Keratinocyte (primary cell): ENCODE measurements at regions not wholly inside any gene's neighbourhood (a gene's known extent, or its start where the extent isn't known, plus 50 kb on each side); places are given as distances from the start of the nearest gene placed in this dataset.

ENCODE experiments used
- DNase-seq: peaks from one replicate; pipeline ENCODE4 v3.0.0-alpha.2; 2011; ENCODE audit warnings: low read depth, missing footprints, low spot score
- FAIRE-seq: peaks from 2 replicates; lab custom pipeline; 2011; peaks lifted over from hg19 to GRCh38; lab: Jason Lieb, UNC
- H2AFZ ChIP-seq: 2 replicates; pipeline ENCODE4 v1.6.0; 2012; ENCODE audit warnings: low read length, control low read depth, inconsistent platforms; ENCODE audit not compliant: control insufficient read depth
- H3K27ac ChIP-seq: 2 replicates; pipeline ENCODE4 v1.5.1; 2011; ENCODE audit warnings: low read length; ENCODE audit not compliant: control insufficient read depth, insufficient read depth
- H3K27me3 ChIP-seq: 3 replicates; pipeline ENCODE4 v1.6.0; 2011; ENCODE audit warnings: low read length; ENCODE audit not compliant: control insufficient read depth, insufficient read depth; ENCODE audit errors: extremely low read depth
- H3K36me3 ChIP-seq, 2 experiments: 2 replicates in 1 of 2; 3 replicates in 1 of 2; pipeline ENCODE4 v1.5.1; 2011; ENCODE audit warnings: low read length in 2 of 2, mild to moderate bottlenecking in 1 of 2; ENCODE audit not compliant: control insufficient read depth in 2 of 2, insufficient read depth in 2 of 2; ENCODE audit errors: extremely low read depth in 1 of 2
- H3K4me1 ChIP-seq: 3 replicates; pipeline ENCODE4 v1.5.1; 2011; ENCODE audit warnings: low read length; ENCODE audit not compliant: control insufficient read depth, insufficient read depth; ENCODE audit errors: extremely low read depth
- H3K4me2 ChIP-seq: 3 replicates; pipeline ENCODE4 v1.6.0; 2011; ENCODE audit warnings: low read depth, low read length; ENCODE audit not compliant: control insufficient read depth, insufficient read depth; ENCODE audit errors: extremely low read depth
- H3K4me3 ChIP-seq, 3 experiments: fragments of 200-600 bp in 1 of 3; sonication (generic) in 1 of 3; 2 replicates in 2 of 3; 3 replicates in 1 of 3; pipeline ENCODE4 v1.5.1; 2011 to 2016; ENCODE audit warnings: low read length in 3 of 3, mild to moderate bottlenecking in 3 of 3, control low read depth in 2 of 3, inconsistent platforms in 1 of 3, low read depth in 1 of 3, mixed read lengths in 1 of 3, mixed run types in 1 of 3, moderate library complexity in 1 of 3; ENCODE audit not compliant: control insufficient read depth in 2 of 3, insufficient read depth in 2 of 3; ENCODE audit errors: extremely low read depth in 1 of 3
- H3K79me2 ChIP-seq: 2 replicates; pipeline ENCODE4 v1.6.0; 2012; ENCODE audit warnings: low read length; ENCODE audit not compliant: control insufficient read depth, insufficient read depth
- H3K9ac ChIP-seq: 3 replicates; pipeline ENCODE4 v1.6.0; 2011; ENCODE audit warnings: low read length; ENCODE audit not compliant: control insufficient read depth, insufficient read depth; ENCODE audit errors: extremely low read depth
- H3K9me1 ChIP-seq: 3 replicates; pipeline ENCODE4 v1.6.0; 2011; ENCODE audit warnings: low read length; ENCODE audit not compliant: control insufficient read depth, insufficient read depth; ENCODE audit errors: extremely low read depth
- H3K9me3 ChIP-seq: 2 replicates; pipeline ENCODE4 v1.5.1; 2012; ENCODE audit warnings: low read depth, low read length; ENCODE audit not compliant: control insufficient read depth
- H4K20me1 ChIP-seq: 3 replicates; pipeline ENCODE4 v1.6.0; 2011; ENCODE audit warnings: low read length; ENCODE audit not compliant: control insufficient read depth, insufficient read depth; ENCODE audit errors: extremely low read depth
- EZH2 ChIP-seq: IDR thresholded peaks from one replicate; pipeline ENCODE4 v1.6.1; 2012; ENCODE audit warnings: inconsistent platforms, mild to moderate bottlenecking, low read length, moderate library complexity
- dilution Hi-C: fragments of 300-500 bp; cut with MboI; formaldehyde crosslinking; loops from one replicate; pipeline ENCODE4 v1.7.0; 2020; ENCODE audit warnings: low sequenced_read_pairs; ENCODE audit not compliant: extremely low pct_ligation_motif_present
- TF ChIP-seq, protein P1 (sequence below), 3 experiments: IDR thresholded peaks in 1 of 3; conservative IDR thresholded peaks in 1 of 3; optimal IDR thresholded peaks in 1 of 3; 2 replicates in 2 of 3; 3 replicates in 1 of 3; pipeline versions ENCODE3 to v1.5.1; 2011; ENCODE audit warnings: low read length in 3 of 3, mild to moderate bottlenecking in 3 of 3, moderate library complexity in 2 of 3, control low read depth in 1 of 3, inconsistent platforms in 1 of 3; ENCODE audit not compliant: insufficient read depth in 2 of 3; ENCODE audit errors: extremely low read depth in 1 of 3

DNA sequence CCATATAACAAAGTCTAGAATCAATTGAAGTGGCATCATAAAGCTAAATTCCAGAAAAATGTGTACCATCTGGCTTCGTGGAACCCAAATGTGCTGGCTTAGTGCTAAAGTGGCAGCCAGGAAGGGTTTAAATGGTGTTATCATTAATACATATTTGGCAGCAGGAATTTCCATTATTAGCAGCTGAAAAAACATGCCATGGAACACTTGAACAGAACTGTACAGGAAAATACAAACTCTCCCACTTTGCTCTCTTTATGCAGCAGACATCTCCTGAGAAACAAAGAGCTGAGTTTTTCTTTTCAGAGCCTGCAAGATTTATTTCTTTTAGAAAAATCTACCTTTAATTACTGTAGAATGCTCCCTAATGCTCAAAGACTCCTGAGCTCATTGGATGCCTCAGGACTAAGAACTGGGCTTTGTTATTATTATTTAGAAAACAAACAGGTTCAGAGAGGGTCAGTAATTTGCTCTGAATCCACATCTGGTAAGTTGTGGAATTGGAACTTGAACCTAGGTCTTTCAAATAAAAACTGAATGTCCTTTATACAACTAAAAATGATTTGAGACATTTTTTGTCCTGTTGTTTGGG is 179.0 kb downstream of the LACC1 start:
- Histone ChIP-seq H3K4me2 (no peak overlapping the region), H3K4me1 (peaks cover 6% of the 10 kb centered on the region), H3K36me3 (no peaks in the 10 kb centered on the region), H3K4me3 (no peak overlapping the region), H3K9ac (no peak overlapping the region), H3K27me3 (no peaks in the 10 kb centered on the region), H3K27ac (no peak overlapping the region), H3K9me3 (no peaks in the 10 kb centered on the region), H3K9me1 (no peaks in the 10 kb centered on the region), H3K79me2 (no peaks in the 10 kb centered on the region), H2AFZ (no peak overlapping the region), H4K20me1 (no peaks in the 10 kb centered on the region)
- TF ChIP-seq EZH2 = no peak
- TF ChIP-seq, protein P1, sequence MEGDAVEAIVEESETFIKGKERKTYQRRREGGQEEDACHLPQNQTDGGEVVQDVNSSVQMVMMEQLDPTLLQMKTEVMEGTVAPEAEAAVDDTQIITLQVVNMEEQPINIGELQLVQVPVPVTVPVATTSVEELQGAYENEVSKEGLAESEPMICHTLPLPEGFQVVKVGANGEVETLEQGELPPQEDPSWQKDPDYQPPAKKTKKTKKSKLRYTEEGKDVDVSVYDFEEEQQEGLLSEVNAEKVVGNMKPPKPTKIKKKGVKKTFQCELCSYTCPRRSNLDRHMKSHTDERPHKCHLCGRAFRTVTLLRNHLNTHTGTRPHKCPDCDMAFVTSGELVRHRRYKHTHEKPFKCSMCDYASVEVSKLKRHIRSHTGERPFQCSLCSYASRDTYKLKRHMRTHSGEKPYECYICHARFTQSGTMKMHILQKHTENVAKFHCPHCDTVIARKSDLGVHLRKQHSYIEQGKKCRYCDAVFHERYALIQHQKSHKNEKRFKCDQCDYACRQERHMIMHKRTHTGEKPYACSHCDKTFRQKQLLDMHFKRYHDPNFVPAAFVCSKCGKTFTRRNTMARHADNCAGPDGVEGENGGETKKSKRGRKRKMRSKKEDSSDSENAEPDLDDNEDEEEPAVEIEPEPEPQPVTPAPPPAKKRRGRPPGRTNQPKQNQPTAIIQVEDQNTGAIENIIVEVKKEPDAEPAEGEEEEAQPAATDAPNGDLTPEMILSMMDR (optimal IDR thresholded peaks at IDR 0.05 in 1 of 3, IDR thresholded peaks at IDR 0.05 in 1 of 3, conservative IDR thresholded peaks at IDR 0.05 in 1 of 3; ENCODE audit: extremely low read depth in 1 of 3, insufficient read depth in 2 of 3, low read length in 3 of 3) = no peak
- dilution Hi-C loops = no loop called here
- FAIRE-seq (no peak), DNase-seq (no peak)

DNA sequence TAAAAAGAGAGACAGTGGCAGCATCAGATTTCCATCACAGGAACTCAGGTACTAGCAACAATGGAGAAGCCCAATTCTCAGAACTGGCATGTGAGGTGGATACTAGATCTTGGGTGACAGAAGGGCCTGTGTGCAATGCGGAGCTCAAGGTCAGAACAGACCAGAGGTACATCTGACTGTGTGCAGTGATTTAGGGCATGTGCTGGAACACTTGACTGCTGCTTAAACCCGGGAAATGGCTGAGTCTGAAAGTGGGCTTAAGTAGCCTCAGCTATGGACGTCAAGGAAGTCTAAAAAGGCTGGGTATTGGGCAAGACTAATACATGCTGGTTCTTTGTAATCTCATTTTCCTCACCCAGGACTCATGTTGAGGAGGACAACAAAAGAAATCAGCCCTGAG is 182.2 kb downstream of the LACC1 start:
- Histone ChIP-seq H3K9ac (no peak overlapping the region), H3K27ac (no peak overlapping the region), H3K4me3 (no peak overlapping the region), H3K27me3 (no peaks in the 10 kb centered on the region), H3K4me1 (no peaks in the 10 kb centered on the region), H3K36me3 (no peaks in the 10 kb centered on the region), H3K9me3 (no peaks in the 10 kb centered on the region), H3K9me1 (no peaks in the 10 kb centered on the region), H3K79me2 (no peaks in the 10 kb centered on the region), H3K4me2 (no peak overlapping the region), H2AFZ (no peak overlapping the region), H4K20me1 (no peaks in the 10 kb centered on the region)
- DNase-seq (no peak), FAIRE-seq (no peak)
- dilution Hi-C loops = no loop called here
- TF ChIP-seq, protein P1 (optimal IDR thresholded peaks at IDR 0.05 in 1 of 3, IDR thresholded peaks at IDR 0.05 in 1 of 3, conservative IDR thresholded peaks at IDR 0.05 in 1 of 3; ENCODE audit: extremely low read depth in 1 of 3, insufficient read depth in 2 of 3, low read length in 3 of 3) = no peak
- TF ChIP-seq EZH2 = no peak
